ENCODE measurements at regions not wholly inside any gene's neighbourhood (a gene's known extent, or its start where the extent isn't known, plus 50 kb on each side); places are given as distances from the start of the nearest gene placed in this dataset.
A peak's percentile ranks its signal among the peaks of the same experiment; 100 is the strongest.
"Not testable (repeated sequence)": the region's sequence is repeated elsewhere in the genome, so short reads cannot be mapped to it uniquely, and the experiment has no call there.

DNA sequence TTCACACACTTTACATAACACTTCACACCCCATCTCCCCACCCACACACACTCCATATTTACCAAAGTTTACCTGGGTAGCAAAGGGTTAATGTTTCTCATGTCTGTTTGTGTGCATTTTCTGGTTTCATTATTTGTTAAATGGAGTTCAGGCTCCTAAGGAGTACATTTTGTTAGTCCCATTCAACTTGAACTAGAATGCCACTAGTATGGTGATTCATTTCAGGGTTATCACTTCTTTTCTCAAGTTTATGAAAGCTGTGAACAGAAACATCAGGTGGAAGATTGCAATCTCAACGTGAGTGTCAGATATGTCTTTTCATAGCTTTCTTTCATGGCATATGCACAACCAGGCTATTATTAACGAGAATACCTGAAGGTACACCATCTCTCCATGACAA lies 1027.5 kb downstream of the GATA3 start:
- no peak for DNase-seq

DNA sequence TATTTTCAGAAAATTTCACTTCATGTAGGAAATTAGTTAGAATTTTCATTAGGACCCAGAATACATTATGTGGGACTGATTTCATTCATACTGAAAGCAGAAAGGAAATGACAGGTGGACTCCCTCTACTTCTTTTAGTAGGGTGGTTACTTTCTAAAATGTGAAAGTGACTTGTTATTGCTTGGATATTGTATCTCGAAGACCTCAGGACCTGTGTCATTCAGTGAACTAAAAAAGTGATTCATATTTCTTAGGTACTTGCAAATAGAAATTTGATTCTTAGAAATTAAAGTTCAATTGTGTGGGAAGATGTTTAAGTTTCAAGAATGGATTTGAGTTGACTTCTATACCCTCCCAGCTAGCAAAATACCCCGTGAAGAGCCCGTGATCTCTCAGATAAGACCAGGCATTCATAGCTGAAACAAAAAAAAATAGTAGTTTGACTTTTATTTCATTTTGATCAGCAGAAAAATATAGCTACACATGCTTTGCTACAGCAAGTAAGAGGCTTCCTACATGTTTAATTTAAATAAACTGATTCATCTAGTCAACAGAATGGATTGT lies 1037.1 kb downstream of the GATA3 start:
- no peak for DNase-seq

DNA sequence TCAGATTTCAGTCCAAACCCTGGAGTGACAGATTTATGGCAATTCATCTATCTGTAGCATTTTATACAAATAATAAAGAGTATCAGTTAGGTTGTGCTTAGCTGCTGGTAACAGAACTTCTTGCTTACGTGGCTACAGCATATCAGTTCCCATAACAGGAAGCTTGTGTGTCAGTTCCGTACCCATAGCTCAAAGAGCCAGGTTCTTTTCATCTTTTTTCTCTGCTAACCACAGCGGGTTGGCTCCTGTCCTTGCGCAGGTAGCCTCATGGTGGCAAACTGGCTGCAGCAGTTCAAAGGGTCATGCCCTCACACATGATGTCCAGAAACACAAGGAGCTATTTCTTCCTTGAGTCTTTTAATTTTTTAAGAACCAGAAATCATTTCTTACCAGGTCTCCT lies 1041.8 kb downstream of the GATA3 start:
- peak; percentile 33 for DNase-seq

DNA sequence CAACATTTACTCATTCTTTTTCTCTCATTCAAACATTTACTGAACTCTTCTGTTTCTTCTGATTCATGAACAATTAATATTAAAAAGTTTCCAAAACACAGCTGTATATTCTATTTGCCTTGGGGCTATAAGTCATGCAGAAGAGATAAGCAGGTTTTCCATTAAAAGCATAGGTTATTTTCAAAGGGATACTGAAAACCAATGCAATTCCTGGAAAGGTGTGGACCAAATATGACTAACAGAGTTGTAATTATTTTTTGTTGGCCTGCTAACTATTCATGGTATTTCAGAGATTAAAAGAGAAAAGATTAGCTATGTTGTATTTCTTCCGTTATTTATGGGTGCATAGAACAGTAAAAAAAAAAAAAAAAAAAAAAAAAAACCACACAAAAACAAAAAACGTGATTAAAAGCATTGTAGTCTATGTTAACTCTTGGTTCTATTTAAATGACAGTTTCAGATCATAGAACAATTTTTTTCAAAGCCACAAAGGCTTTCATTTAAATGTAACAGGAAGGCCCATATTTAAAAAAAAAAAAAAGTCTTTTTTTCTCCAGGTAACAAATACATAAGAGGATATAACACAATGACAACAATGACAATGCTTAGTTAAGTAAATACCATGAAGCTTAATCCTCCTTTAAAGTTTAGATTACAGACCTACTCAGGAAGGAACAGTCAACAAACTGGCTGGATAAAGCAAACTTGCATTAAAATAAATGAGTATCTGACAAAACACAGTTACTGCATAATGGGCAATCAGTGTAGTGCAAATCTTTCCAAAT lies 1042.9 kb downstream of the GATA3 start:
- DNase-seq, result no peak

DNA sequence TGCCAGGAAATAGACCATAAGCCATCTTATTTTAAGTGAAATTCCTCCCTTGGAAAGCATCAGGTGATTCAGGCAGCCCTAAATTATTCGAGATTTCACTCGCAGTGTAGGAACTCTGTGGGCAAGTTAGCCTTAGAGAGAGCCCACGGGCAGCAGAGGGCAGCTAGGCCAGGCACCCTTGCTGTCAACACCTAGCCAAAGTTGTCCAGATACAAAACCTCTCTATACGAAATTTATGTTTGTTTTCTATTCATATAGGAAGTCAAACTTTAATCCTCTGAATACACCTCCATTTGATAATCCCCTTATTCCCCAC lies 1043.5 kb downstream of the GATA3 start:
- no peak for DNase-seq

DNA sequence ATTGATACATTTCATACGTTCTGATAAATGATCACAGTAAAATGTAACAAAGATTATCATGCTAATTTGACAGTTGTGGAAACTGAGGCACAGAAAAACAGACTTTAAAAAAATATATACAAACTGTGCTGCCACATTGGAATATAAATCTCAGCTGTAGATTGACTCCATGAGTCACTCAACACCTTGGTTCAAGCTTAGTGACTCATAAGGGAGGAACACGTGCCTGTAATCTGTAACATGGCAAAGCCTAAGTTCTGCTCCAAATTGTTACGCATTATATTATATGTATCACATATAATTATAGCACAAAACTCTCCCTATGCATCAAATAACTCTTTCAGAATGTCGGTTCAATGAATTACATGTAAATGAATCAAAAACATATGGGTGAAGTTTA lies 1047.5 kb downstream of the GATA3 start:
- no peak for DNase-seq

DNA sequence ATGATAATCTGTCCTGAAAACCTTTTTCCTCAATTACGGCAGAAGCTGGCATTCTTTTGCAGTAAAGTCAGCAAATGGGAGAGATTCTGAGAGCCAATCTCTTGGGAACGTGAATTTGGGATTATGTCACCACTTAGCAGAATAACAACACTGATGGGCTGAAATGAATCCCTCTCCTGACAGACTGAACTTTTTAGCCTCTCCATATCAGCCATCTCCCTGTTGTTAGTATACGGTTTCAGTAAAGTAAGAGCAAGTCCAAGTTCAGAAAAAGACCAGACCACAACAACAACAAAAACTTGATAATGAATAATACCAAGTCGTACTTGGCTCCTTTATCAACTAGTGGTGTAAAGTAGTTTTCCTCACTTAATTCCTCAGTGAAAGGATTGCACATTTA lies 1048.8 kb downstream of the GATA3 start:
- DNase-seq, result no peak

DNA sequence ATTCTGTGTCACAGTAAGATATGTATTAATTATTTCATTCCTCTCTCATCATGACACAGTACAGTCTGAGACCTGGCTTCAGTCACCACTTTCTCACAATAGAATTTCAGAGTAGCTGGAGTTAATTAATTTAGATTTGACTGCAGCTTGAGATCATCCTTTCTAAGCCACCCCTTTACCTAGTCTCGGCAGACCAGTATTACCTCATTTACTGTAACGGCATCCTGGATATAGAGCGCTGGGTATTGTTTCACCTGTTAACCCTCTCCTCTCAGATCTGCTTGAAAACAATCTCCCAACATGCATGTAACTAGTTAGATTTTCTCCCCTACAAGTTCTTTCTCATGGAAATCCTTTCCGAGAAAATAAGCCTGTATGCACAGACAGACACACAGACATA lies 1057.5 kb downstream of the GATA3 start:
- DNase-seq, result no peak

DNA sequence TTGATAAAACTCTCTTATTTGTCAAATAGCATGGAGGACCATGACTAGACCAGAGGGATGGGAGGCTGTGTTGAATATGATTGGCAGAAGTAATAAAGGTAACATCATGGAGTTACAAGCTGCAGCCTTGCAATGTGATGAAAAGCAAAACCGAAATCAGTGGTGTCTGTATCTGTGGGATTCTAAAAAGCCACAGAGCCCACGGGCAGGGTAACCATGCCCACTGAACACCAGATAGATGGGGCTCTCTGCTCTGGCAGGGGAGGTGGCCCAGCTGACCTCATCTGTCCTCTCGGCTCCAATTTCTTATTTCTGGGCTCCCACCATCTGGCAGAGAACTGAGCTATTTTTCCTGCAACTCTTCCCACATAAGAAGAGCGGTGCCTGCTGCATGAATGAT lies 1072.2 kb downstream of the GATA3 start:
- no peak for DNase-seq

DNA sequence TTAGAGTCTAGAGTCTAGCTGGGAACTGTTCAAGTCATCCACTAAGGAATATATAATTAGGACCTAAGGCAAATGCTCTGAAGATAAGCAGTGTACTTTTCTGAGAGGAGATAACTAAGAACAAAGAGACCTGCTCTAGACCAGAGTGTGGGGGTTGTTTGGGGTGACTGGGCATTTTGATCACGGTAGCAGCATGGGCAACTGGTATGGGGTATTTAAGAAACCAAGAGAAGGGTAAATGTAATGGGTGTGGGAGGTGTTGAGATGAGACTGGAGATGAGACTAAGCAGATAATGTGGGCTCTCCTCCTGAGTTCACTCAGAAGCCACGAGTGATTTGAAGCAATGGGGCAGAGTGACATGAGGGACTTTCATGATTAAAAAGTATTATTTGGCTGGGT lies 1082.9 kb downstream of the GATA3 start:
- DNase-seq, result no peak

DNA sequence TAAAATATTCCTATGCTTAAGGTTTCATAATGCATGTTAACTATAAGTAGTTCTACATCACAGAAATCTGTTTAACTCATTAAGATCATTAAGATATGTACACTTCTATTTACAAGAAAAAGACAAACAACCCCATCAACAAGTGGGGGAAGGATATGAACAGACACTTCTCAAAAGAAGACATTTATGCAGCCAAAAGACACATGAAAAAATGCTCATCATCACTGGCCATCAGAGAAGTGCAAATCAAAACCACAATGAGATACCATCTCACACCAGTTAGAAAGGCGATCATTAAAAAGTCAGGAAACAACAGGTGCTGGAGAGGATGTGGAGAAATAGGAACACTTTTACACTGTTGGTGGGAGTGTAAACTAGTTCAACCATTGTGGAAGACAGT lies 1084.3 kb downstream of the GATA3 start:
- not testable (repeated sequence) for DNase-seq

DNA sequence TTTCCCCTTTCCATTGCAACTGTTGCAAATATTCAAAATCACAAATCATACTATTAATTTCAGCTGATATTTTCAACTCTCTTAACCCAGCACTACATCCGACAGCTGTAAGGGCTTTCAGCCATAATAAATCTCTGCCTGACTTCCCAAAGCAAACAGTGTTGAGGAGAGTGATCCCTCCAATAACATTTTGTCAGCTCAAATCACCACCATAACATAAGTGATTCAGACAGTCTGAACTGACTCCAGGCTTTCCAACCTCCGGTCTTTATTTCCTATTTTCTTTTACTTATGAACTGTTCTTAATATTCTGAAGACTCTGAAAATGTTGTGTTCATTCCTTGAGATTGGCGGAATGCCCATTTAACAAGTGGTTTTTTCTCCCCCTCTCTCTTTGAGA lies 1085.9 kb downstream of the GATA3 start:
- no peak for DNase-seq

DNA sequence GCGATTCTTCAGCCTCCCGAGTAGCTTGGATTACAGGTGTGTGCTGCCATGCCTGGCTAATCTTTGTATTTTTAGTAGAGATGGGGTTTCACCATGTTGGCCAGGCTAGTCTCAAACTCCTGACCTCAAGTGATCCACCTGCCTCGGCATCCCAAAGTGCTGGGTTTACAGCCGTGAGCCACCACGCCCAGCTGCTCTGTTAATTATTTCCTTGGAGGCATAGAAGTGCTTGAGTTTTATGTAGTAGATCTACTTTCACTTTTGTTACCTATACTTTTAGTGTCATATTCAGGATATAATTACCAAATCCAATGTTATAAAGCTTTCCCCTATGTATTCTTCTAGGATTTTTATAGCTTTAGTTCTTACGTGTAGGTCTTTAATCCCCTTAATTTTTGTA lies 1093.0 kb downstream of the GATA3 start:
- no peak for DNase-seq

DNA sequence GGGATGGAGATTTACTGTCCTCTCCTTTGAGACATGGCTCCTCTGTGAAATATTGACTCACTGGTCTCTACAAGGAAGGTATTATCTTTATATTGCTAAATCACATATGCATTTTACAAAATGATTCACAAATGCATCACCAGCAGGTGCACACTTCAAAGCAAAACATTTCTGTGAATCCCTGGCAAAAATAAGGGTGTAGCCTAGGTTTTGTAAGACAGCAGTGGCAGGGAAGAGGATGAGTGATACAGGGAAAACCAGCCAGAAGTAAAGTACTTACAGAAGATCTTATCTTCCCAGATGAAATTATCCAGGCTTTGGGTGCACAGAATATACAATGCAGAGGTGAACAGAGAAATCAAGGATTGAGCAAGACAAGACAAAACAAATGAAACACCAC lies 1094.6 kb downstream of the GATA3 start:
- DNase-seq, result no peak

DNA sequence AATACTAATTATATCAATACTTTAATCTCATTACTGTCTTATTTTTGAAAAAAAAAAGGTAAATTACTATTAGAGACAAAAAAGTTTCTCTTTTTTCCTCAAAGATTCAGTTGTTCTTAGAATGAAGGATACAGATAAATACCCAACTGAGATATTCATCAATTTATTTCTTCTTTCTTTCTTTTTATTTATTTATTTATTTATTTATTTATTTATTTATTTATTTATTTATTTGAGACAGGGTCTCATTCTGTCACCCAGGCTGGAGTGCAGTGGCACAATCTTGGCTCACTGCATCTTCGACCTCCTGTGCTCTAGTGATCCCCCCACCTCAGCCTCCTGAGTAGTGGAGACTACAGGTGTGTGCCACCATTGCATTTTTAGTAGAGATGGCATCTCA lies 1098.6 kb downstream of the GATA3 start:
- not testable (repeated sequence) for DNase-seq

DNA sequence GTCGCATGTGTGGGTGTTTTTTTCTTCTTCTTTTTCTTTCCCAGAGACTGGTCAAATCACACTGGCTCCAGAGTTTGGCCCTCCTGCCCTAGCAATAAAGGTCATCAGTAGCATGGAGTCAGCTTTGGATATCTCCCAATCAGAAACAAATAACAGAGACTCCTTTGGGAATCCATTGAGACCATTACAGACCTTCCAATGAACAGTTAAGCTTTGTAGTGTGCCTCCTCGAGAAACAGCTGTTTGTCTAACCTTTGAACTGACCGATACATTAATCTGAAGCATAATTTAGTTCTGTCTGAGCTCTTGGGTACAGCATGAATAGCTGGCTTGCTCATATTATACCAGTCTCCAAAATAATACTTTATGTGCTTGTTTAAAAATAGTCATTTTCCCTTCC lies 1103.2 kb downstream of the GATA3 start:
- no peak for DNase-seq

DNA sequence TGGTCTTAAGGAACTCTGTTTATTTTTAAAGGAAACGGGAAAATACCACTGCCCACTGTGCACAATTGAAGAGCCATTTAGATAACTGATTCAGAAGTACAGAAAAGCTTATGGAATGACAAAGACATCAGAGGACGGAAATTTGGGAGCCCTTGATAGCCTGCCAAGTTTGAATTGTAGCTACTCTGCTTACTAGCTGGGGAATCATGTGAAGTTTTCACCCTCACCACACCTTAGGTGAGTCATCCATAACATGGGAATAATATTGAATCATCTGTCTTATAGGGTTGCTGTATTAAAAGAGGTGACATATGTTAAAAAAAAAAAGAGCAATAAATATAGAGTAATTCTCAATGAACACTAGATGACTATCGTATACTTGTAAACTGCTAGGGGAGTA lies 1104.2 kb downstream of the GATA3 start:
- DNase-seq, result no peak

DNA sequence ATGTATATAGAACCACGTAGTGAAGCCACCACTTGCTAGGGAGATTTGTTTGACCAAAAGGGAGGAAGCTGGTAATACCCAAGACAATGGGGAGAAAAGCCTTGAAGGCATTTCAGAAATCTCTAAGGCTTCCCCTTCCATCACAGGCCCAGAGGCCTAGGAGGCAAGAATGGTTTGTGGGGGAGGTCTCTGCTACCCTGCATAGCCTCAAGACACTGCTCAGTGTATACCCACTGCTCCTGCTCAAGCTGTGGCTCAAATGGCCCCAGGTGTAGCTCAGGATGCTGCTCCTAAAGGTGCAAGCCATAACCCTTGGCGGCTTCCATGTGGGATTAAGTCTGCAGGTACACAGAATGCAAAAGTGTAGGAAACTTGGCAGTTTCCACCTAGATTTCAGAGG lies 1105.8 kb downstream of the GATA3 start:
- no peak for DNase-seq

DNA sequence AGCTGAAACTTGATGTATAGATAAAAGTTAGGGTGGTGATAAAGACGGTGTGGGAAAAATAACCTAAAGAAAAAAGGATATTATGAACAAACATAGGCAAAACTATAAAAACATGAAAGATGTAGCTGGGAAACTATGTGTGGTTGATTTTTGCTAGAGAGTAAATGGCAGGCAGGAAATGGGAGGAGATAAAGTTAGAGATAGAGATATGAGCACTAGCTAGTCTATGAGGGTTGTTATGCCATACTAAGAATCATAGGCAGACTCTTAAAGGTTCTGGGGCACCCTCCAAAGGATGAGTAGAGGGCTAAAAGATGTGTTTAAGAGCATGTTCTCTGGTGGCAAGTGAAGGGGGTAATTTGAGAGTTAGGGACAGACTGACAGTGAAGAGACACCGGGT lies 1109.2 kb downstream of the GATA3 start:
- no peak for DNase-seq

DNA sequence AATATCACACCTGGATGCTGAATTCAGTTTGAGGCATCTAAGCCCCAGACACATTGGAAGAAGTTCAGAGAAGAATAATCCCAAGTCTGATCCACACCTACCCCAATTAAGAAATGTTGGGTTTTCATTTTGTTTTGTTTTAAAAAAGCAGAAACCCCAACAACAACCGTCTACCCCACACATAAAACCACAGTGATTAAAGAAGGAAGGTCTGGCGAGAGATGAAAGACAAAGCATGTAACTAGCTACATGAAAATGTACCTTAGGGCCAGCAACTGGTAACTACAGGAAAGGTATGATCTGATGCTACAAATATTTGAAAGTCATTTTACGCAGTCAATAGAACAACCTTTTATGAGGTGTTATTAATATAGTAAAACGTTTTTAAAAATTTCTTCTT lies 1112.3 kb downstream of the GATA3 start:
- no peak for DNase-seq

DNA sequence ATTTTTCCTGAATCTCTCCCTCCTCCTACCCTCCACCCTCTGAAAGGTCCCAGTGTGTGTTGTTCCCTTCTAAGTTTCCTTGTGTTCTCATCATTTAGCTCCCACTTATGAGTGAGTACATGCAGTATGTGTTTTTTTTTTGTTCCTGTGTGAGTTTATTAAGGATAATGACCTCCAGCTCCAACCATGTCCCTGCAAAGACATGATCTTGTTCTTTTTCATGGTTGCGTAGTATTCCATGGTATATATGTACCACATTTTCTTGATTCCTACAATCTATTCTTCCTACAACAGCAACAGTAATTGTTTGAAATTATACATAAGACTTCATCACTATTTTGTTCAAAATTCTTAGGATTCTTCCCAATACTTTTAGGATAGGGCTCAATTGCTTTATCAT lies 1117.8 kb downstream of the GATA3 start:
- no peak for DNase-seq

DNA sequence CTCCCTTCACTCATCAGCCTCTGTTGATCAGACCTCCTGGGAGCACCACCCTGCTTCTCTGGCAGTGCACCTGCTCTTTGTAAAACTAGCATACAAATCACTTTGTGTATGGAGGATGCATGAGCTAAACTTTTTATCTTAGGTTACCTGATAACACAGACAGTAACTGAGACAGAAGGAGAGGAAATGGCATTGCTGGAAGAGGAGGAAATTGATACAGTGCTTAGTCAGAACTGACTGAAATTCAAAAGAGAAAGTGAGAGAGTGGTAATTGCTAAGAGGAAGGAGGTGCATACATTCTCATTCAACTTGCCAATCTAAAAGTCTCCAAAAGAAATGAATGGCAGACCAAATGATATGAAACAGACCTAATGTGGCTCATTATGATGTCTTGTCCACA lies 1120.7 kb downstream of the GATA3 start:
- no peak for DNase-seq

DNA sequence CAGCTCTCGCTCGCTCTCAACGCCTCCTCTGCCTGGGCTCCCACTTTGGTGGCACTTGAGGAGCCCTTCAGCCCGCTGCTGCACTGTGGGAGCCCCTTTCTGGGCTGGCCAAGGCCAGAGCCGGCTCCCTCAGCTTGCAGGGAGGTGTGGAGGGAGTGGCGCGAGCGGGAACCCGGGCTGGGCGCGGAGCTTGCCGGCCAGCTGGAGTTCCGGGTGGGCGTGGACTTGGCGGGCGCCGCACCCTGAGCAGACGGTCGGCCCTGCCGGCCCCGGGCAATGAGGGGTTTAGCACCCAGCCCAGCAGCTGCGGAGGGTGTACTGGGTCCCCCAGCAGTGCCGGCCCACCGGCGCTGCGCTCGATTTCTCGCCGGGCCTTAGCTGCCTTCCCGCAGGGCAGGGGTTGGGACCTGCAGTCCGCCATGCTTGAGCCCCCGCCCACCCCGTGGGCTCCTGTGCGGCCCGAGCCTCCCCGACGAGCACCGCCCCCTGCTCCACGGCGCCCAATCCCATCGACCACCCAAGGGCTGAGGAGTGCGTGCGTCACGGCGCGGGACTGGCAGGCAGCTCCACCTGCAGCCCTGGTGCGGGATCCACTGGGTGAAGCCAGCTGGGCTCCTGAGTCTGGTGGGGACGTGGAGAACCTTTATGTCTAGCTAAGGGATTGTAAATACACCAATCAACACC lies 1128.9 kb downstream of the GATA3 start:
- not testable (repeated sequence) for DNase-seq

DNA sequence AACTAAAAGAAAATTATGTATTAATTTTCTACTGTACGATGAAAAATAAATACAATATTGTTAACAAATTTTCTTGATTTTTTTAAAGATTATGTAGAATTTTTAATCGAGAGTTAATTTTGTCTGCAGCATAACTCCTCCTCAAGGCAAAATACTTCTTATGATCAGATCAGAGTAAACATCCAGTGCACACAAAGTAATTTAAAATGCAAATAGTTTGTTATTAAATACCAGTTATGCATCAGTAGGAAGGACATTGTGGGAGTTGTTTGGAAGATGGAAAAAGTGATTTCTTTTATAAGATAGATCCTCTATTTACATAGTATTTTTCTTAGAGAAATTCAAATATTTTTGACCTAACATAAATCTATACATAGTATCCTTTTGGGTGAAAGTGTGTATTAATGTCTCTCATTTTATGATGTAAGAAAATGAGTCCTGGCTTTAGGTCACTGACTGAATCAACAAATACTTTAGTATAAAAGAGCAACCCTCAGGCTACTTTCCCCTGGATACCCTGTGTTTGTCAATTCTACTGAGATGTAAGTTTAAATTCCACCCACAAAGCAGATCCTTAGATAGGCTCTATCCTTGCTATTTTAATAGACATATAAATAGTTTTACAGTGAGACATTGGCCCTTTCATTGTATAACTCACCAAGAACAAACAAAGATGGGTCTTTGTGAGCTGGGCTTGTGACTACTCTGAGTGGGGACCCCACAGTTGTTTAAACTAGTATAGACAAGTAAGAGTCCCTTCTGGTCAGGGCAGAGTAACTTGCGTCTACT lies 1133.7 kb downstream of the GATA3 start:
- DNase-seq, result no peak
